Dendritic cell treated with granulocyte-macrophage colony-stimulating factor and Interleukin-4, amounts not matched to agents 40 ng/mL and 50 ng/mL, for 4 days (primary cell): ENCODE measurements at regions not wholly inside any gene's neighbourhood (a gene's known extent, or its start where the extent isn't known, plus 50 kb on each side); places are given as distances from the start of the nearest gene placed in this dataset.
"Not testable (repeated sequence)": the region's sequence is repeated elsewhere in the genome, so short reads cannot be mapped to it uniquely, and the experiment has no call there.

ENCODE experiments used
- H3K27ac Mint-ChIP-seq: one replicate; pipeline ENCODE4 v1.8.0; 2022; ENCODE audit warnings: mild to moderate bottlenecking, mixed read lengths
- H3K27me3 Mint-ChIP-seq: one replicate; pipeline ENCODE4 v1.8.0; 2022; ENCODE audit warnings: mild to moderate bottlenecking, mixed read lengths
- H3K36me3 Mint-ChIP-seq: one replicate; pipeline ENCODE4 v1.8.0; 2022; ENCODE audit warnings: low read depth, mixed read lengths
- H3K4me1 Mint-ChIP-seq: one replicate; pipeline ENCODE4 v1.8.0; 2022; ENCODE audit warnings: low read depth, mixed read lengths
- H3K4me3 Mint-ChIP-seq: one replicate; pipeline ENCODE4 v1.8.0; 2022; ENCODE audit warnings: mild to moderate bottlenecking, moderate library complexity, mixed read lengths
- H3K9me3 Mint-ChIP-seq: one replicate; pipeline ENCODE4 v1.8.0; 2022; ENCODE audit warnings: mixed read lengths
- intact Hi-C: fragments of 100-400 bp; cut with micrococcal nuclease; formaldehyde crosslinking; loops from one replicate; pipeline ENCODE4 v1.15.0; 2022

GRCh38 chr1:101587741-101588140 lies 350.9 kb downstream of the S1PR1 start:
- Mint-ChIP-seq H3K36me3 (no peaks in the 10 kb centered on the region), H3K9me3 (no peaks in the 10 kb centered on the region), H3K4me1 (no peaks in the 10 kb centered on the region), H3K27ac (no peak overlapping the region), H3K27me3 (no peaks in the 10 kb centered on the region), H3K4me3 (no peak overlapping the region)
- intact Hi-C loops = no loop called here

GRCh38 chr1:101588677-101589076 lies 351.9 kb downstream of the S1PR1 start:
- Mint-ChIP-seq H3K4me1 (no peaks in the 10 kb centered on the region), H3K4me3 (no peak overlapping the region), H3K27me3 (no peaks in the 10 kb centered on the region), H3K9me3 (no peaks in the 10 kb centered on the region), H3K36me3 (no peaks in the 10 kb centered on the region), H3K27ac (no peak overlapping the region)
- intact Hi-C loops = no loop called here

- no peak overlapping the region for H3K4me3 Mint-ChIP-seq
- no peaks in the 10 kb centered on the region for H3K4me1 Mint-ChIP-seq
- H3K27ac Mint-ChIP-seq = no peak overlapping the region
- intact Hi-C loops = no loop called here
- no peaks in the 10 kb centered on the region for H3K36me3 Mint-ChIP-seq
- no peaks in the 10 kb centered on the region for H3K9me3 Mint-ChIP-seq
- no peaks in the 10 kb centered on the region for H3K27me3 Mint-ChIP-seq
These were observed 356.0 kb downstream of the S1PR1 start for GRCh38 chr1:101592845-101593244.

- Mint-ChIP-seq H3K9me3 (no peaks in the 10 kb centered on the region), H3K27ac (no peak overlapping the region), H3K4me1 (no peaks in the 10 kb centered on the region), H3K36me3 (no peaks in the 10 kb centered on the region), H3K27me3 (no peaks in the 10 kb centered on the region), H3K4me3 (no peak overlapping the region)
- intact Hi-C loops = no loop called here
These were observed 359.1 kb downstream of the S1PR1 start for GRCh38 chr1:101595881-101596374.

- H3K27me3 Mint-ChIP-seq, H3K4me3 Mint-ChIP-seq, H3K36me3 Mint-ChIP-seq, intact Hi-C loops, H3K9me3 Mint-ChIP-seq, H3K4me1 Mint-ChIP-seq, H3K27ac Mint-ChIP-seq: not testable (repeated sequence)
These were observed 363.8 kb downstream of the S1PR1 start for GRCh38 chr1:101600615-101601014.

- H3K4me3 Mint-ChIP-seq = no peak overlapping the region
- H3K27me3 Mint-ChIP-seq = no peaks in the 10 kb centered on the region
- H3K4me1 Mint-ChIP-seq = no peaks in the 10 kb centered on the region
- H3K27ac Mint-ChIP-seq = no peak overlapping the region
- intact Hi-C loops = no loop called here
- peaks cover 4% of the 10 kb centered on the region for H3K9me3 Mint-ChIP-seq
- H3K36me3 Mint-ChIP-seq = no peaks in the 10 kb centered on the region
These were observed 366.9 kb downstream of the S1PR1 start for GRCh38 chr1:101603726-101604125.

- Mint-ChIP-seq H3K9me3 (peaks cover 20% of the 10 kb centered on the region), H3K27ac (no peak overlapping the region), H3K4me1 (no peaks in the 10 kb centered on the region), H3K36me3 (no peaks in the 10 kb centered on the region), H3K4me3 (no peak overlapping the region), H3K27me3 (no peaks in the 10 kb centered on the region)
- intact Hi-C loops = no loop called here
These were observed 369.1 kb downstream of the S1PR1 start for GRCh38 chr1:101605878-101606277.

GRCh38 chr1:101613546-101613945 lies 376.7 kb downstream of the S1PR1 start:
- Mint-ChIP-seq H3K4me3 (no peak overlapping the region), H3K9me3 (peaks cover 18% of the 10 kb centered on the region), H3K36me3 (no peaks in the 10 kb centered on the region), H3K27me3 (no peaks in the 10 kb centered on the region), H3K27ac (no peak overlapping the region), H3K4me1 (no peaks in the 10 kb centered on the region)
- intact Hi-C loops = no loop called here

- no peaks in the 10 kb centered on the region for H3K36me3 Mint-ChIP-seq
- H3K27me3 Mint-ChIP-seq = no peaks in the 10 kb centered on the region
- intact Hi-C loops = no loop called here
These were observed 377.8 kb downstream of the OLFM3 start for GRCh38 chr1:101618900-101619299.

GRCh38 chr1:101632548-101633272 lies 364.0 kb downstream of the OLFM3 start:
- Mint-ChIP-seq H3K36me3 (no peaks in the 10 kb centered on the region), H3K27me3 (no peaks in the 10 kb centered on the region), H3K27ac (no peak overlapping the region), H3K4me3 (no peak overlapping the region), H3K4me1 (no peaks in the 10 kb centered on the region), H3K9me3 (no peaks in the 10 kb centered on the region)
- intact Hi-C loops = no loop called here

More at GRCh38 chr1:101618900-101619299, 377.8 kb downstream of the OLFM3 start:
- Mint-ChIP-seq H3K4me3 (no peak overlapping the region), H3K27ac (no peak overlapping the region), H3K9me3 (peaks cover 8% of the 10 kb centered on the region), H3K4me1 (no peaks in the 10 kb centered on the region)

- H3K27me3 Mint-ChIP-seq = no peaks in the 10 kb centered on the region
- intact Hi-C loops = no loop called here
These were observed 350.9 kb downstream of the OLFM3 start for GRCh38 chr1:101645810-101646209.

GRCh38 chr1:101652484-101652883 lies 344.2 kb downstream of the OLFM3 start:
- Mint-ChIP-seq H3K4me1 (no peaks in the 10 kb centered on the region), H3K9me3 (peaks cover 43% of the 10 kb centered on the region), H3K27ac (no peak overlapping the region), H3K4me3 (no peak overlapping the region), H3K27me3 (no peaks in the 10 kb centered on the region), H3K36me3 (no peaks in the 10 kb centered on the region)
- intact Hi-C loops = no loop called here

More at GRCh38 chr1:101645810-101646209, 350.9 kb downstream of the OLFM3 start:
- Mint-ChIP-seq H3K27ac (no peak overlapping the region), H3K36me3 (no peaks in the 10 kb centered on the region), H3K9me3 (peaks cover 4% of the 10 kb centered on the region), H3K4me1 (no peaks in the 10 kb centered on the region), H3K4me3 (no peak overlapping the region)

- Mint-ChIP-seq H3K9me3 (peaks cover 54% of the 10 kb centered on the region), H3K27me3 (no peaks in the 10 kb centered on the region), H3K4me1 (no peaks in the 10 kb centered on the region), H3K27ac (no peak overlapping the region), H3K4me3 (no peak overlapping the region), H3K36me3 (no peaks in the 10 kb centered on the region)
- intact Hi-C loops = no loop called here
These were observed 343.2 kb downstream of the OLFM3 start for GRCh38 chr1:101653482-101653946.

GRCh38 chr1:101664726-101665125 lies 332.0 kb downstream of the OLFM3 start:
- Mint-ChIP-seq H3K27me3 (no peaks in the 10 kb centered on the region), H3K9me3 (peaks cover 35% of the 10 kb centered on the region), H3K27ac (no peak overlapping the region), H3K36me3 (no peaks in the 10 kb centered on the region), H3K4me3 (no peak overlapping the region), H3K4me1 (no peaks in the 10 kb centered on the region)
- intact Hi-C loops = no loop called here

- Mint-ChIP-seq H3K4me3 (no peak overlapping the region), H3K27me3 (no peaks in the 10 kb centered on the region), H3K4me1 (no peaks in the 10 kb centered on the region), H3K27ac (no peak overlapping the region), H3K9me3 (peaks cover 25% of the 10 kb centered on the region), H3K36me3 (no peaks in the 10 kb centered on the region)
- intact Hi-C loops = no loop called here
These were observed 329.0 kb downstream of the OLFM3 start for GRCh38 chr1:101667761-101668160.
